SK-N-SH treated with all-trans-retinoic acid at 6 μM for 48 hours (cell line): ENCODE measurements at regions not wholly inside any gene's neighbourhood (a gene's known extent, or its start where the extent isn't known, plus 50 kb on each side); places are given as distances from the start of the nearest gene placed in this dataset.

Experiments used
- CSDC2 ChIP-seq: fragments of 250-450 bp; sonication (Bioruptor Pico); IDR thresholded peaks from 2 replicates; pipeline ENCODE4 v1.5.0; 2020; ENCODE audit warnings: mild to moderate bottlenecking, moderate library complexity
- ESRRG ChIP-seq: fragments of 250-450 bp; sonication (Bioruptor Pico); IDR thresholded peaks from 2 replicates; pipeline ENCODE4 v1.6.1; 2021; ENCODE audit warnings: mild to moderate bottlenecking
- GLIS3 ChIP-seq: fragments of 250-450 bp; sonication (Bioruptor Pico); IDR thresholded peaks from 2 replicates; pipeline ENCODE4 v1.5.0; 2020; ENCODE audit warnings: mild to moderate bottlenecking, moderate library complexity
- OSR1 ChIP-seq: fragments of 250-450 bp; sonication (Bioruptor Pico); IDR thresholded peaks from 2 replicates; pipeline ENCODE4 v1.8.0; 2022; ENCODE audit warnings: moderate library complexity, mild to moderate bottlenecking, inconsistent platforms
- SNAI2 ChIP-seq: fragments of 250-450 bp; sonication (Bioruptor Pico); IDR thresholded peaks from 2 replicates; pipeline ENCODE4 v1.5.0; 2020; ENCODE audit warnings: mild to moderate bottlenecking, moderate library complexity
- ZFP3 ChIP-seq: fragments of 250-450 bp; sonication (Bioruptor Pico); IDR thresholded peaks from 2 replicates; pipeline ENCODE4 v1.5.0; 2020; ENCODE audit warnings: mild to moderate bottlenecking, moderate library complexity
- ZFP30 ChIP-seq: fragments of 450-650 bp; formaldehyde crosslinking; IDR thresholded peaks from 2 replicates; pipeline ENCODE4 v1.5.0; 2022; ENCODE audit warnings: mild to moderate bottlenecking, moderate library complexity
- TF ChIP-seq, protein P1 (sequence below): fragments of 250-450 bp; sonication (Bioruptor Pico); IDR thresholded peaks from 2 replicates; pipeline ENCODE4 v1.8.0; 2021; ENCODE audit warnings: low read depth, mild to moderate bottlenecking, moderate library complexity, borderline replicate concordance

DNA sequence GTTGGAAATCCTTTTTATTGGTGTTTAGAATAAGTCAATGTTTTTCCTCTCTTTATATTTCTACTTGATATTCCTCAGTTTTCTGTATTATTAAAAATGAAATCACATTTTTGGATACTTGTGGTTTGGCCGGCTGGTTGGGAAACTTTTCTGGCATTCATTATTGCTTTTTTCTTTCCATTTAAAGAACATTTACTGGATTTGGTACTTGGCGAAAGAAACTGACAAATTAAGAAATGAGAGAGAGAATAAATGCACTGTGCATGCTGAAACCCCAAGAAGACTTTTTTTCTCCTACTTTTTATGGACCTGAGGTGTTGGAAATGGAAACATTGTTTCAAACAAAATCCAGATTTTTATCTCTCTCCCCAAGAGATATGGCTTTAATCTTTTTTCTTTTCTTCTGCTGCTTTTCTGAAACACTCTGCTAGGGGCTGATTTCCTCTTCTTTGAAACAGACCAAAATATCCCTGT lies 128.4 kb downstream of the SNX18 start:
- TF ChIP-seq SNAI2 (CRISPR knock-in tag) (no peak), ESRRG (CRISPR knock-in tag) (no peak), GLIS3 (CRISPR knock-in tag) (no peak), OSR1 (CRISPR knock-in tag) (no peak), ZFP30 (no peak), ZFP3 (CRISPR knock-in tag) (no peak), CSDC2 (CRISPR knock-in tag) (no peak)
- TF ChIP-seq, protein P1, sequence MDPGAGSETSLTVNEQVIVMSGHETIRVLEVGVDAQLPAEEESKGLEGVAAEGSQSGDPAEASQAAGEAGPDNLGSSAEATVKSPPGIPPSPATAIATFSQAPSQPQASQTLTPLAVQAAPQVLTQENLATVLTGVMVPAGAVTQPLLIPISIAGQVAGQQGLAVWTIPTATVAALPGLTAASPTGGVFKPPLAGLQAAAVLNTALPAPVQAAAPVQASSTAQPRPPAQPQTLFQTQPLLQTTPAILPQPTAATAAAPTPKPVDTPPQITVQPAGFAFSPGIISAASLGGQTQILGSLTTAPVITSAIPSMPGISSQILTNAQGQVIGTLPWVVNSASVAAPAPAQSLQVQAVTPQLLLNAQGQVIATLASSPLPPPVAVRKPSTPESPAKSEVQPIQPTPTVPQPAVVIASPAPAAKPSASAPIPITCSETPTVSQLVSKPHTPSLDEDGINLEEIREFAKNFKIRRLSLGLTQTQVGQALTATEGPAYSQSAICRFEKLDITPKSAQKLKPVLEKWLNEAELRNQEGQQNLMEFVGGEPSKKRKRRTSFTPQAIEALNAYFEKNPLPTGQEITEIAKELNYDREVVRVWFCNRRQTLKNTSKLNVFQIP (CRISPR knock-in tag): no peak
